ENCODE measurements at regions not wholly inside any gene's neighbourhood (a gene's known extent, or its start where the extent isn't known, plus 50 kb on each side); places are given as distances from the start of the nearest gene placed in this dataset.

- Mint-ChIP-seq H3K36me3 (no peaks in the 10 kb centered on the region), H3K9me3 (peaks cover 5 to 26% (median 12%) of the 10 kb centered on the region in 7 donors), H3K27me3 (ENCODE audit: low read depth in 3 of 3) (no peaks in the 10 kb centered on the region), H3K27ac (peak overlapping the region in 1 of 7 donors; percentile 56), H3K4me1 (no peaks in the 10 kb centered on the region), H3K4me3 (no peak overlapping the region)
- intact Hi-C loops (cut with micrococcal nuclease): no loop called here
- Histone ChIP-seq H3K9me3 (replicated peaks in 1 of 2; ENCODE audit: control insufficient read depth in 1 of 2, insufficient read depth in 1 of 2, low read length in 2 of 2) (peaks cover 15 to 32% of the 10 kb centered on the region in 2 donors), H3K4me2 (replicated peaks; ENCODE audit: extremely low read depth, low read length, poor library complexity, severe bottlenecking) (no peak overlapping the region), H3K36me3 (replicated peaks in 1 of 2; ENCODE audit: control insufficient read depth in 1 of 2, insufficient read depth in 2 of 2, low read length in 2 of 2) (no peaks in the 10 kb centered on the region), H2AFZ (ENCODE audit: insufficient read depth, low read depth, low read length, poor library complexity, severe bottlenecking) (no peak overlapping the region), H3K27me3 (ENCODE audit: control insufficient read depth in 2 of 2, insufficient read depth in 2 of 2, low read length in 2 of 2) (no peaks in the 10 kb centered on the region), H4K20me1 (ENCODE audit: insufficient read depth, low read length) (no peaks in the 10 kb centered on the region), H3K4me1 (ENCODE audit: control insufficient read depth in 1 of 2, insufficient read depth in 2 of 2, low read length in 2 of 2) (no peaks in the 10 kb centered on the region), H3K9ac (ENCODE audit: insufficient read depth, low read length, poor library complexity, severe bottlenecking) (no peak overlapping the region), H3K4me3 (replicated peaks in 1 of 3; ENCODE audit: low read depth in 2 of 3, low read length in 3 of 3) (no peak overlapping the region), H3K79me2 (ENCODE audit: insufficient read depth, low read length) (no peaks in the 10 kb centered on the region), H3K27ac (ENCODE audit: low read depth in 1 of 2, low read length in 2 of 2) (no peak overlapping the region)
- DNase-seq: no peak
- WGBS (ENCODE audit: insufficient coverage): 97% methylated on average over 14 of the region's 21 CpGs
- TF ChIP-seq CTCF (IDR thresholded peaks at IDR 0.05): no peak
Observed at GRCh38 chrX:145630081-145630480, 187.5 kb upstream of the SLITRK2 start.

- H3K4me3 ChIP-seq (replicated peaks in 1 of 3; ENCODE audit: low read depth in 2 of 3, low read length in 3 of 3): no peak overlapping the region
- H3K4me1 ChIP-seq (ENCODE audit: control insufficient read depth in 1 of 2, insufficient read depth in 2 of 2, low read length in 2 of 2): no peaks in the 10 kb centered on the region
- intact Hi-C loops (cut with micrococcal nuclease): no loop called here
- no peak overlapping the region for H3K9ac ChIP-seq (ENCODE audit: insufficient read depth, low read length, poor library complexity, severe bottlenecking)
- Mint-ChIP-seq H3K27me3 (ENCODE audit: low read depth in 3 of 3) (no peaks in the 10 kb centered on the region), H3K27ac (no peak overlapping the region), H3K36me3 (no peaks in the 10 kb centered on the region), H3K9me3 (peaks cover 5 to 26% (median 11%) of the 10 kb centered on the region in 7 donors), H3K4me1 (no peaks in the 10 kb centered on the region), H3K4me3 (no peak overlapping the region)
- no peaks in the 10 kb centered on the region for H3K36me3 ChIP-seq (replicated peaks in 1 of 2; ENCODE audit: control insufficient read depth in 1 of 2, insufficient read depth in 2 of 2, low read length in 2 of 2)
- no peak overlapping the region for H3K4me2 ChIP-seq (replicated peaks; ENCODE audit: extremely low read depth, low read length, poor library complexity, severe bottlenecking)
- no peak for DNase-seq
- H3K27ac ChIP-seq (ENCODE audit: low read depth in 1 of 2, low read length in 2 of 2): no peak overlapping the region
- no peak overlapping the region for H2AFZ ChIP-seq (ENCODE audit: insufficient read depth, low read depth, low read length, poor library complexity, severe bottlenecking)
- peaks cover 15 to 25% of the 10 kb centered on the region in 2 donors for H3K9me3 ChIP-seq (replicated peaks in 1 of 2; ENCODE audit: control insufficient read depth in 1 of 2, insufficient read depth in 1 of 2, low read length in 2 of 2)
- H4K20me1 ChIP-seq (ENCODE audit: insufficient read depth, low read length): no peaks in the 10 kb centered on the region
- no peaks in the 10 kb centered on the region for H3K27me3 ChIP-seq (ENCODE audit: control insufficient read depth in 2 of 2, insufficient read depth in 2 of 2, low read length in 2 of 2)
- no peaks in the 10 kb centered on the region for H3K79me2 ChIP-seq (ENCODE audit: insufficient read depth, low read length)
- WGBS (ENCODE audit: insufficient coverage): 92% methylated on average over 23 of the region's 40 CpGs
- TF ChIP-seq CTCF (IDR thresholded peaks at IDR 0.05): no peak
Observed at GRCh38 chrX:145630806-145631435, 186.7 kb upstream of the SLITRK2 start.

All from CD14-positive monocyte (primary cell).